H1 (cell line): ENCODE measurements at regions not wholly inside any gene's neighbourhood (a gene's known extent, or its start where the extent isn't known, plus 50 kb on each side); places are given as distances from the start of the nearest gene placed in this dataset.
"Not testable (repeated sequence)": the region's sequence is repeated elsewhere in the genome, so short reads cannot be mapped to it uniquely, and the experiment has no call there.

Experiments
- CTCF ChIA-PET: fragments of 300-600 bp; sonication (Branson Sonifier 250); formaldehyde crosslinking; loops from one replicate; lab custom pipeline; 2021; ENCODE audit not compliant: partially characterized antibody; lab: Charles Lee
- POLR2A ChIA-PET: fragments of 300-600 bp; sonication (Branson Sonifier 250); formaldehyde crosslinking; loops from one replicate; lab custom pipeline; 2021; ENCODE audit warnings: inconsistent platforms; ENCODE audit not compliant: partially characterized antibody; lab: Charles Lee
- DNase-seq, 2 experiments: peaks; one replicate each; pipeline versions ENCODE4 v3.0.0 to v3.0.0-alpha.2; 2010 to 2022; ENCODE audit warnings: low spot score in 2 of 2, low read depth in 1 of 2, mixed read lengths in 1 of 2
- FAIRE-seq: peaks from 2 replicates; lab custom pipeline; 2011; peaks lifted over from hg19 to GRCh38; lab: Jason Lieb, UNC
- H2AFZ ChIP-seq: 2 replicates; pipeline ENCODE4 v1.8.1; 2012; ENCODE audit warnings: low read length, inconsistent platforms
- H2AK5ac ChIP-seq: 2 replicates; pipeline ENCODE4 v1.6.1; 2013; ENCODE audit warnings: low read depth, low read length
- H2BK120ac ChIP-seq: replicated peaks from 2 replicates; pipeline ENCODE3; 2013; ENCODE audit warnings: low read depth, low read length, inconsistent platforms
- H2BK12ac ChIP-seq: 2 replicates; pipeline ENCODE4 v1.6.1; 2013; ENCODE audit warnings: low read depth, low read length
- H2BK15ac ChIP-seq: 2 replicates; pipeline ENCODE4 v1.6.1; 2013; ENCODE audit warnings: low read length
- H2BK20ac ChIP-seq: 2 replicates; pipeline ENCODE4 v1.6.1; 2013; ENCODE audit warnings: low read length
- H2BK5ac ChIP-seq: 2 replicates; pipeline ENCODE4 v1.6.1; 2013; ENCODE audit warnings: low read depth, low read length
- H3K14ac ChIP-seq: 2 replicates; pipeline ENCODE4 v1.6.1; 2013; ENCODE audit warnings: inconsistent platforms; ENCODE audit not compliant: insufficient read length
- H3K18ac ChIP-seq: 2 replicates; pipeline ENCODE4 v1.6.1; 2013; ENCODE audit warnings: low read length; ENCODE audit errors: extremely low read depth
- H3K23ac ChIP-seq: 2 replicates; pipeline ENCODE4 v1.6.1; 2013; ENCODE audit warnings: inconsistent platforms; ENCODE audit not compliant: insufficient read length
- H3K23me2 ChIP-seq: 2 replicates; pipeline ENCODE4 v1.6.1; 2013; ENCODE audit warnings: low read depth, low read length
- H3K27ac ChIP-seq: 2 replicates; pipeline ENCODE4 v1.6.1; 2011; ENCODE audit warnings: low read depth, low read length, inconsistent platforms
- H3K27me3 ChIP-seq, 4 experiments: replicated peaks in 1 of 4; 1 replicate in 1 of 4; 2 replicates in 3 of 4; pipeline versions ENCODE4 v1.6.1 to v1.8.1; 2011 to 2013; ENCODE audit warnings: low read length in 3 of 4, mild to moderate bottlenecking in 3 of 4, inconsistent platforms in 2 of 4, mixed read lengths in 2 of 4, moderate library complexity in 1 of 4; ENCODE audit not compliant: control insufficient read depth in 3 of 4, insufficient read depth in 3 of 4; ENCODE audit errors: extremely low read depth in 1 of 4
- H3K36me3 ChIP-seq, 4 experiments: 2 replicates each; pipeline versions ENCODE4 v1.6.1 to v1.8.1; 2011 to 2013; ENCODE audit warnings: mild to moderate bottlenecking in 4 of 4, low read length in 3 of 4, moderate library complexity in 2 of 4, control low read depth in 1 of 4, inconsistent platforms in 1 of 4; ENCODE audit not compliant: insufficient read depth in 4 of 4, control insufficient read depth in 2 of 4
- H3K4ac ChIP-seq: replicated peaks from 2 replicates; pipeline ENCODE3; 2013; ENCODE audit warnings: low read length, low read depth, mixed read lengths, inconsistent platforms; ENCODE audit not compliant: insufficient read length
- H3K4me1 ChIP-seq, 4 experiments: replicated peaks in 1 of 4; 1 replicate in 1 of 4; 2 replicates in 3 of 4; pipeline versions ENCODE4 v1.6.1 to v1.8.1; 2011 to 2013; ENCODE audit warnings: low read length in 3 of 4, inconsistent platforms in 2 of 4, mixed read lengths in 1 of 4; ENCODE audit not compliant: insufficient read depth in 4 of 4, control insufficient read depth in 3 of 4
- H3K4me2 ChIP-seq, 2 experiments: 2 replicates each; pipeline versions ENCODE4 v1.6.1 to v1.8.1; 2011 to 2013; ENCODE audit warnings: low read depth in 2 of 2, low read length in 2 of 2, control low read depth in 1 of 2, inconsistent platforms in 1 of 2, mild to moderate bottlenecking in 1 of 2; ENCODE audit not compliant: insufficient read depth in 1 of 2
- H3K4me3 ChIP-seq, 4 experiments: fragments of 200-600, 300-600 bp in 1 of 4; sonication (generic), shearing (Covaris generic), sonication (Bioruptor Twin) in 1 of 4; 2 replicates each; pipeline versions ENCODE4 v1.5.1 to v1.8.1; 2011 to 2016; ENCODE audit warnings: low read length in 4 of 4, low read depth in 3 of 4, control low read depth in 2 of 4, inconsistent platforms in 2 of 4, mild to moderate bottlenecking in 2 of 4, mixed read lengths in 1 of 4, moderate library complexity in 1 of 4; ENCODE audit not compliant: insufficient read depth in 2 of 4; ENCODE audit errors: extremely low read depth in 1 of 4
- H3K56ac ChIP-seq: replicated peaks from 2 replicates; pipeline ENCODE3; 2013; ENCODE audit warnings: low read depth, mild to moderate bottlenecking, mixed read lengths, low read length, inconsistent platforms; ENCODE audit not compliant: insufficient read length
- H3K79me1 ChIP-seq: 2 replicates; pipeline ENCODE4 v1.6.1; 2013; ENCODE audit warnings: low read depth, low read length, control low read depth
- H3K79me2 ChIP-seq, 2 experiments: 2 replicates each; pipeline versions ENCODE4 v1.6.1 to v1.8.1; 2012 to 2013; ENCODE audit warnings: low read length in 2 of 2, mild to moderate bottlenecking in 2 of 2, inconsistent platforms in 1 of 2; ENCODE audit not compliant: insufficient read depth in 2 of 2, control insufficient read depth in 1 of 2
- H3K9ac ChIP-seq, 4 experiments: replicated peaks in 1 of 4; 1 replicate in 1 of 4; 2 replicates in 3 of 4; pipeline versions ENCODE4 v1.6.1 to v1.8.1; 2011 to 2013; ENCODE audit warnings: low read depth in 3 of 4, low read length in 3 of 4, control low read depth in 2 of 4, mild to moderate bottlenecking in 2 of 4, moderate library complexity in 2 of 4, inconsistent platforms in 1 of 4; ENCODE audit errors: extremely low read depth in 1 of 4
- H3K9me3 ChIP-seq, 2 experiments: 2 replicates each; pipeline versions ENCODE4 v1.6.1 to v1.8.1; 2012 to 2013; ENCODE audit warnings: mild to moderate bottlenecking in 2 of 2, moderate library complexity in 2 of 2, control low read depth in 1 of 2, inconsistent platforms in 1 of 2, low read depth in 1 of 2, low read length in 1 of 2, mixed read lengths in 1 of 2; ENCODE audit not compliant: insufficient read depth in 2 of 2
- H4K20me1 ChIP-seq, 2 experiments: replicated peaks in 1 of 2; 2 replicates each; pipeline versions ENCODE3 to v1.8.1; 2011 to 2013; ENCODE audit warnings: inconsistent platforms in 2 of 2, low read length in 2 of 2, mild to moderate bottlenecking in 1 of 2; ENCODE audit not compliant: insufficient read depth in 2 of 2, control insufficient read depth in 1 of 2
- H4K5ac ChIP-seq: 2 replicates; pipeline ENCODE4 v1.6.1; 2013; ENCODE audit warnings: low read length, low read depth, mixed read lengths, inconsistent platforms; ENCODE audit not compliant: insufficient read length
- H4K8ac ChIP-seq: 2 replicates; pipeline ENCODE4 v1.8.0; 2013; ENCODE audit warnings: mild to moderate bottlenecking, moderate library complexity, low read length, inconsistent platforms; ENCODE audit not compliant: insufficient read depth; ENCODE audit errors: extremely low read depth
- H4K91ac ChIP-seq: replicated peaks from 2 replicates; pipeline ENCODE3; 2013; ENCODE audit warnings: low read length, mixed read lengths, inconsistent platforms; ENCODE audit not compliant: insufficient read length
- WGBS, 2 experiments: shearing (Covaris generic) in 1 of 2; methylation state at CpG; one replicate each; pipeline versions ENCODE4 v1.1.6 to v1.1.7; 2013 to 2015; ENCODE audit warnings: low lambda C conversion rate in 2 of 2, mixed read lengths in 2 of 2, inconsistent platforms in 1 of 2, low coverage in 1 of 2, missing lambda C conversion rate in 1 of 2; ENCODE audit not compliant: insufficient replicate concordance in 2 of 2, insufficient coverage in 1 of 2, insufficient read length in 1 of 2; ENCODE audit errors: extremely low coverage in 1 of 2, missing lambda C conversion rate in 1 of 2; 5-methylcytosine and 5-hydroxymethylcytosine counted together

DNA sequence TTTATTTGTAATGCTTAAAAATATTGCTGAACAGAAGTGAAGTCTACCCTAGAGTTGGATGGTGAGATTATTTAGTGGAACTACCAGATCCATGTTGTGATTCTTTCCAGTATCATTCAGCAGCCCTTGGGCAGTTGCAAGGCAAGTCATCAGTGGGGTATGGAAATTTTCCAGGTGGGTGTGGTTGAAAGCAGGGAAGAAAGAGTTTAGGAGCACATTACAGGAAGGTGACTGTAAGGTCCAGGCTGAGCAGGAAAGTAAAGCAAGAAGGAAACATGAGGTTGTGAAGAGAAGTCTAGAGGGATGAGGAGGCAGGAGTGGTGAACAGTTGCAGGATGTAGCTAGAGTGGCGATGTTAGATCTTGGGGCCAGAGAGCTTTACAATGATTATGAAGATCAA is 178.0 kb upstream of the ROPN1B start:
- H3K9me3 ChIP-seq, H3K4me3 ChIP-seq, H4K8ac ChIP-seq, H2BK15ac ChIP-seq, H4K20me1 ChIP-seq, H2BK20ac ChIP-seq, H3K27ac ChIP-seq, CTCF ChIA-PET, H3K79me2 ChIP-seq, H3K56ac ChIP-seq, POLR2A ChIA-PET, FAIRE-seq, H3K9ac ChIP-seq, H3K4ac ChIP-seq, H3K23ac ChIP-seq, H3K4me1 ChIP-seq, H3K18ac ChIP-seq, H3K36me3 ChIP-seq, H3K4me2 ChIP-seq, H3K23me2 ChIP-seq, H3K79me1 ChIP-seq, H4K5ac ChIP-seq, H2BK12ac ChIP-seq, H2AFZ ChIP-seq, H3K27me3 ChIP-seq, H3K14ac ChIP-seq, H2BK5ac ChIP-seq, DNase-seq, H4K91ac ChIP-seq, H2BK120ac ChIP-seq, H2AK5ac ChIP-seq: not testable (repeated sequence)
- 79% methylated on average over 1 of the region's 1 CpG; no CpG with 5 or more reads in 1 of the 2 experiments for WGBS, 2 experiments
